Mammary epithelial cell (primary cell): ENCODE measurements at regions not wholly inside any gene's neighbourhood (a gene's known extent, or its start where the extent isn't known, plus 50 kb on each side); places are given as distances from the start of the nearest gene placed in this dataset.

ENCODE experiments used
- EZH2 ChIP-seq: IDR thresholded peaks from 2 replicates; pipeline ENCODE4 v1.6.1; 2012; ENCODE audit warnings: low read length, inconsistent platforms, borderline replicate concordance
- TF ChIP-seq, protein P1 (sequence below), 2 donors: IDR thresholded peaks in 1 of 2; conservative IDR thresholded peaks in 1 of 2; 2 replicates each; pipeline ENCODE4 v1.5.1; 2011 to 2012; ENCODE audit warnings: inconsistent platforms in 2 of 2, low read length in 2 of 2, mild to moderate bottlenecking in 2 of 2, control low read depth in 1 of 2, low read depth in 1 of 2; ENCODE audit not compliant: insufficient read depth in 1 of 2; ENCODE audit errors: extremely low read depth in 1 of 2

DNA sequence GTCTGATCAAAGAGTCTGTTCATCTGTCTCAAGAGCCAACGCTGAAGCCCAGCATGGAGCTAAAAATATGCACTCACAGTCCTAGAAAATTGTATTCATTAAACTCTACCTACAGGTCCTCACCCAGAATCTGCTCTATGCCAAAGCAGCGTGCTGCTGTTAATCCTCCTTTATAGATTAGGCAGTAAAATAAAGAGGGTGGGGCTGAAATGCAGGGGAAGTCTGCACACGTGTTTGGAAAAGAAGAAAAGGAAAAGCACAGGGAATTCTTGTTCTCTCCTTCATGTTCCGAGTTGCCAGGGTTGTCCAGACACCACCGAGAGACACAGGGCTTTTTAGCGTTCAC lies 121.4 kb upstream of the TMEM161B start:
- TF ChIP-seq, protein P1, sequence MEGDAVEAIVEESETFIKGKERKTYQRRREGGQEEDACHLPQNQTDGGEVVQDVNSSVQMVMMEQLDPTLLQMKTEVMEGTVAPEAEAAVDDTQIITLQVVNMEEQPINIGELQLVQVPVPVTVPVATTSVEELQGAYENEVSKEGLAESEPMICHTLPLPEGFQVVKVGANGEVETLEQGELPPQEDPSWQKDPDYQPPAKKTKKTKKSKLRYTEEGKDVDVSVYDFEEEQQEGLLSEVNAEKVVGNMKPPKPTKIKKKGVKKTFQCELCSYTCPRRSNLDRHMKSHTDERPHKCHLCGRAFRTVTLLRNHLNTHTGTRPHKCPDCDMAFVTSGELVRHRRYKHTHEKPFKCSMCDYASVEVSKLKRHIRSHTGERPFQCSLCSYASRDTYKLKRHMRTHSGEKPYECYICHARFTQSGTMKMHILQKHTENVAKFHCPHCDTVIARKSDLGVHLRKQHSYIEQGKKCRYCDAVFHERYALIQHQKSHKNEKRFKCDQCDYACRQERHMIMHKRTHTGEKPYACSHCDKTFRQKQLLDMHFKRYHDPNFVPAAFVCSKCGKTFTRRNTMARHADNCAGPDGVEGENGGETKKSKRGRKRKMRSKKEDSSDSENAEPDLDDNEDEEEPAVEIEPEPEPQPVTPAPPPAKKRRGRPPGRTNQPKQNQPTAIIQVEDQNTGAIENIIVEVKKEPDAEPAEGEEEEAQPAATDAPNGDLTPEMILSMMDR (conservative IDR thresholded peaks at IDR 0.05 in 1 of 2, IDR thresholded peaks at IDR 0.05 in 1 of 2; ENCODE audit: extremely low read depth in 1 of 2, insufficient read depth in 1 of 2, low read depth in 1 of 2, low read length in 2 of 2) = no peak
- TF ChIP-seq EZH2 = no peak
